GM21717 (cell line): ENCODE measurements at regions not wholly inside any gene's neighbourhood (a gene's known extent, or its start where the extent isn't known, plus 50 kb on each side); places are given as distances from the start of the nearest gene placed in this dataset.

ENCODE experiments used
- ATAC-seq: cut with Tn5 transposase; IDR thresholded peaks from one replicate; pipeline ENCODE4 v1.9.1; 2021; ENCODE audit warnings: mild to moderate bottlenecking, moderate library complexity; ENCODE audit not compliant: unreplicated experiment

DNA sequence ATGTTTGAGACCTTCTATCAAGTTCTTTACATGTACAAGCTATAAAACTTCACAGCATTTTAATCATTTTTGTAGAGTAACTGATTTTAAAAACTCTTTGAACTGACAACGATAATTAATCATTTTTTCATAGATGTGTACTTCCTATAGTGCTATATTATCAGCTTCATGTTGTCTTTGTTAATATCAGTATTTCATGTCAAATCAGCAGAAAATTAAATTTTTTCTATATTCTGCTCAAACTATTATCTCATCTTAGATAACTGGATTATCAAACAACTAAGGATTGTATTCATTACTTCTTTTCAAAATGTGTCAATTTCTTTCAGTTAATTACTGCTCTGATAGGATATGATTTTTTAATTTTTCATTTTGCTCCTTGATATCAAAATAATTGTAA is 214.6 kb upstream of the RGS18 start:
- ATAC-seq = no peak

DNA sequence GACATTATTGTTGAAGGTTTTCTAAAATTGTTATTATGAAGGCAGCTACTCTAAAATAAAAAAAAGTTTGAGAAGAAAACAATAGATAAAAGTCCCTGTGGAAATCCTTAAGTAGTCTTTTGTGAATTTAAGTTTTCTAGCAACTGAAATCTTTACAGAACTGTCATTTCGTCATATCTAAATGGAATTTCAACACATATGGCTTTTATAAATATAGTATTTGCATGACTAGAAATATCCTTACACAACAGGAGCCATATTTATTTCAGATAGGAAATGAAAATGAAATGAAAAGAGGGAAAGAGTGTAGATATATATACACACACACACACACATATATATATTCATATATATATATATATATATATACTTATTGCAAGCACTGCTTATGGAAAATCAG is 204.7 kb upstream of the RGS18 start:
- no peak for ATAC-seq

DNA sequence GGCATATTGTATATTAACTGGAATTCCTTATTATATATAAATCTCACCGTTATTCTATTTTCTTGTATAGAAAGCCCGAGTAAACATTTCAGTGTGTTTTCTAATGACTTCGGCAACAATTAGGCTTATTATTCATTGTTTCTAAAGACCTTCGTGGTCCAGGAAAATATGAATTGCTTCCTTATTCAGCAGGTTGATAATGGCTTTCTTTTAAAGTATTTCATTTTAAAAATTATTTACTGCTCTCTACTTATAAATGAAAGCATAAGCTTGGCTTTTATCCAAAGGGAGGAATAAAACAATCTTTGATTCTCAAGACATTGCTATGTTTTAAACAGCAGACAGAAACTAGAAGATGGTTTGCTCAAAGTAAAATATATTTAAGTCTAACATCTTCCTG is 198.4 kb upstream of the RGS18 start:
- ATAC-seq = no peak

DNA sequence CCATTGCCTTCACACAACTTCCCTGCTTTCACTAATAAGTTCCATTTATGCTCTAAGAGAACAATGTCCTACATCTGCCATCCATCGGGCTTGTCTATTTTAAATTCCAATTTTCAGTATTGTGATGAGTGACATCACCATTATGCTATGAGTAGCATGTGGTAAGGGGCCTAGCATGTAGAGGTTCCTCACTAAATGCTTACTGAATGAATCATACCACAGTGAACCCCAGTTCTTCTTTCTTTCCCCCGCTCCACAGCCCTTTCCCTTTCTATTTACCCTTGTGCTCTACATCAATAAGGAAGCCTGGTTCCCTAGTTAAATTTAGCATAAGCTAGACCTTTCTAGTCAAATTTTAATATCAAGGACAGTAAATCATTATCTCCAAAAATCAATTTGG is 195.0 kb upstream of the RGS18 start:
- no peak for ATAC-seq

DNA sequence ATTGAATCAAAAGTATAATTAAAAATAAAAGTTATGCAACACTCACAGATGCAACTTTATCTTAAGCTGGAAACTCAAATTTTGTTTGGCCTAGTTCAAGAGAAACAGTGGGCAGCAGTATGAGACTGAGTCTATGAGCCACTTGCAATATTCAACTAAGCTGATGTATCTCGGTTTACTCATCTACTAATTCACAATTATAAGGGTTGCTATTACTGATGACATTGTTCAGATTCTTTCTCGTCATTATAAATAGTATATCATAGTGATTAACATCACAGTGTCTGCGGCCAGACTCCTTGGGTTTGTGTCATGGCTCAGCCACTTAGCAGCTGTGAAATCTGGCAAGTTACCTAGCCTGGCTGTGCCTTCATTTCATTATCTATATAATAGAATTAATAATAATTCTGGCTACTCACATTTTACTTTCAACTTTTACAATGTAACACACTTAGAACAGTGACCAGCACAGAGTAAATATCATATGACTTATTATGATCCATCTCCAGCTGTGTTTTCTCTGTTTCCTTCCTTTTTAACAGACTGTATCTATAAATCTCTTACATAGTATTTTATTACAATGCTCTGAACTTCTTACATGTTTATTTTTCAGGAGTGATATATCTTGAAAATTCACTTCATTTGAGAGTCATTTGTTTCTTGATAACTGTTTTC is 194.3 kb upstream of the RGS18 start:
- ATAC-seq = no peak

DNA sequence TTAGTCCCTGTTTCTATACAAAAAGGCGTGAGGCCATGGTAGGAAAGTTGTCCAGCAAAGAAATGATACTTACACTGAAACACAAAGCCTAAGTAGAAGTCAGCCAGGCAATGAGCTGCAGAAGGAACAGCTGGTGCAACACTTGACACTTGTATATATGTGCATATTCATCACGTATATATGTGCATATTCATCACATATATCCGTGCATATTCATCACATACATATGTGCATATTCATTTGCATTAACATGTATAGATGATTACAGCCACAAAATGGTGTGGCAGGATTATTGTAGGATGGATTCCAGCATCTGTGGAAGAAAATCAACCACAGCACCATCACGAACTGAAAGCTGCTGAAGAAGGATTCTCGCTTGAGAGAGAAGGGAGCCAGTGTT is 189.0 kb upstream of the RGS18 start:
- ATAC-seq = no peak

DNA sequence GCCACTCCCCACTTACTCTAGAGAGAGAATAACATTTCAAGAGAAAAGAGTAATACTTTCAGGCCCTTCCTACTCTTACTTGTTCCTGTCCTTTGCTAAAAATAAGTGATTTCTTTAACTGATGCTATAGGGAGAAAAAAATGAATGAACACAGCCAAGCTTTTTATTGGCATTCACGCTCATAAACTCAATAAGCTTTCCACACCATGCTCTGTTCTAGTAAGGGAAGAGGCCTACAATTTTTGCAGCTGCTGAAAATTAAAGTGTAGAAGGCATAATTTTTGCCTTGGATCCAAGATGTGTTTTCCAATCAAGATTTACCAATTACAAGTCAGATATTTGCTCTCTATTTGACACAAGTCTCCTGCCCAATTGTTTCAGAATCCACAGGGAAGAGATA is 188.1 kb upstream of the RGS18 start:
- ATAC-seq = no peak

DNA sequence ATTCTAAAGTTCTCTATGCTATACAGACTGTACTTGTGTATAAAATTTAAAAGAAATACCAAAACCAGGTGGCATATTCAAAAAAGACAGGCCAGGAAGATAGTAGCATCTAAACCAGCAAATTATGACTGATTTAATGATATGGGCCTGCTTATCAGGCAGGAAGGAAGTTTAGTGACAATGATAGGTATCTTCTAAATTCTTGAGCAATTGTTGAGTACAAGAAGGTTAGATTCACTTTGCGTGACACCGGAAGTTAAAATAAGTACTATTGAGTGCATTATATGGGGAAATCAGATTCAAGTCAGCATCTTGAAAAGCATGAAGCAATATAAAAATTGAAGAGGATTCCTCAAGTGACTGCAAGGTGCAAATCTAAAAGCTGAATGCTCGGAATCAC is 186.8 kb upstream of the RGS18 start:
- no peak for ATAC-seq

DNA sequence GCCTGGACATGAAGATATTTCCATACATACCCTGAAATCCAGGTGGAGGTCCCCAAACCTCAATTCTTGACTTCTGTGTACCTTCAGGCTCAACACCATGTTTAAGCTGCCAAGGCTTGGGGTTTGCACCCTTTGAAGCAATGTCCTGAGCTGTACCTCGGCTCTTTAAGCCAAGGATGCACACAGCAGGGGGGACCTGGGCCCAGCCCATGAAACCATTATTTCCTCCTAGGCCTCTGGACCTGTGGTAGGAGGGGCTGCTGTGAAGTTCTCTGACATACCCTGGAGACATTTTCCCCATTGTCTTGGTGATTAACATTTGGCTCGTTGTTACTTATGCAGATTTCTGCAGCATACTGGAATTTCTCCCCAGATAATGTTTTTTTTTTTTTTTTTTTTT is 184.3 kb upstream of the RGS18 start:
- no peak for ATAC-seq

DNA sequence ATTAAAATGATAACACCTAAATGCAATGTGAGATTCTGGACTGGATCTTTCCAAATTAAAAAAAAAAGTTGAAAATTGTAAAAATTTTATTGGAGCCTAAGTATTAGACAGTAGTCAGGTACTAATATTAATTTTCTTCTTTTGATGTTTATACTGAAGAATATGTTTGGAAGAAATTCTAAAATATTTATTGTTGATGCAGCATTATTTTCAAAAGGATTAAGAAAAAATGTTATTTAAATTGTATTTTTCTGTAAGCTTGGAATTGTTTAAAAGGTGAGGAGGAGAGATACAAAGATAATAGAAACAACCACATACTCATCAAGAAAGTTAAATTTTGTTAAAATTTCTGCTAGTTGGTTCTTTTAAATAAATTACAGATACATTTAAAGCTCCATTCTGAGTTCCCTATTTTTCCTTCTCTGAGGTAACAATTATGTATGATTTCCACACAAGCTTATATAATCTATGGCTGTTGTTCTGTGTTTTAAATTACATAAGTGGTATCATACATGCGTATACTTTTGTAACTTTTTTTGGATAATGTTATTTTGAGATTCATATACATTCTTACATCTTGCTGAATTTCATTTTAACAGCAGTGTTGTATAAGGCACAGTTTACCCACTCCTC is 180.3 kb upstream of the RGS18 start:
- no peak for ATAC-seq

DNA sequence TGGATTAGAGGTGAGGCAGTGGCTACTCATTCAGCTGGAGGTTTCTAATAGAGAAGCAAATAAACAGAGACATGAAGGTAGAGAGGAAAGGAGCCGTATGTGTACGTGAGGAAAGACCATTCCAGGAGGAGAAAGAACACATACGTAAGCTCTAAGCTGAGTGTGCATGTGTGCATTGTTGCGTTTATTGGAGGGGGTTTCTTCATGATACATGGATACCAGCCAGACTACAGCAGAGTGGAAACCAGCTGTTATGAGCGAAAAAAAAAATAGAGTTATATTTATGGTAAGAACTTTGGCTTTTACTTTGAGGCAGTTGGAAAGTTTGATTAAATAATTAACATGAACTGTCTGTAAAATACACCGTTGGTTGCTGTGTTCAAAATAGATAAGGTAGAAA is 173.4 kb upstream of the RGS18 start:
- ATAC-seq = no peak

DNA sequence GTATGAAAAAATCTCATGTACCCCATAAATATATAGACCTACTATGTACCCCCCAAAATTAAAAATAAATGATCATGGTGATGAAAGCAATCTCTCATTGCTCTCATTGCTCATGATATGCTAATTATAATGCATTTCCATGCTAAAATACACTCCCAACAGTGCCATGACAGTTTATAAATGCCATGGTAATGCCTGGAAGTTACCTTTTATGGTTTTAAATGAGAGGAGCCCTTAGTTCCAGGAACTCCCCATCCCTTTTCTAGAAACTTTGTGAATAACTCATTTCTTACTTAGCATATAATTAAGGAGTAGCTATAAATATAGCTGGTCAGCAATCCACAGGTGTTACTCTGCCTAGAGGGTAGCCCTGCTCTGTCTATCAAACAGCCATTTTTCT is 166.1 kb upstream of the RGS18 start:
- ATAC-seq = no peak

DNA sequence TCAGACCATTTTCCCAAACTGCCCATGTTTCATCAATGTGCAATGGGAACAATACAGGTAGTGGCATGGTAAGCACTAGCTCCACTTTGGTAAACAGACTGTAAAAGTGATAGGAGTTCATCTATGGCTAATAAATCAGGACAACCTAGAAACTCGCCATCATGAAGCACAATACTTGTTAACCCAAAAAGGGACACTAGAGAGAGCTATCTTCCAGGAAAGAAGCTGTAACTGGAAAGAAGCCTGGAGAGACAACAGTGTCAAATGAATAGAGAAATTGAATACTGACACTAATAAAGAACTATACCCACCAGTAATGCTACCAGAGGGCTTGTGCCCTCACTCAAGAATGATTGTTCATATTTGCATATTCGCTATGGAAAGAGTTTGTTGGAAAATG is 164.7 kb upstream of the RGS18 start:
- no peak for ATAC-seq

DNA sequence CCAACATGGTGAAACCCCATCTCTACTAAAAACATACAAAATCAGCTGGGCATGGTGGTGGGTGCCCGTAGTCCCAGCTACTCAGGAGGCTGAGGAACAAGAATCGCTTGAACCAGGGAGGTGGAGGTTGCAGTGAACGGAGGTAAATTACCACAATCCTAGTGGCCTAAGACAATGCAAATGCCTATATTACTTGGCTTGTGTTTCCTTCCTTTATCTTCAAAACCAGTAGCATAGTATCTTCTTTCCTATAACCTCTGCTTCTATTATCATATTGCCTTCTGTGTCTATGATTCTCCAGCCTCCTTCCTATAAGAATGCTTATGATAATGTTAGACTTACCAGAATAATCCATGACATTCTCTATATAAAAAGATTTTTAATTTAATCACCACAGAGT is 156.2 kb upstream of the RGS18 start:
- ATAC-seq = no peak

DNA sequence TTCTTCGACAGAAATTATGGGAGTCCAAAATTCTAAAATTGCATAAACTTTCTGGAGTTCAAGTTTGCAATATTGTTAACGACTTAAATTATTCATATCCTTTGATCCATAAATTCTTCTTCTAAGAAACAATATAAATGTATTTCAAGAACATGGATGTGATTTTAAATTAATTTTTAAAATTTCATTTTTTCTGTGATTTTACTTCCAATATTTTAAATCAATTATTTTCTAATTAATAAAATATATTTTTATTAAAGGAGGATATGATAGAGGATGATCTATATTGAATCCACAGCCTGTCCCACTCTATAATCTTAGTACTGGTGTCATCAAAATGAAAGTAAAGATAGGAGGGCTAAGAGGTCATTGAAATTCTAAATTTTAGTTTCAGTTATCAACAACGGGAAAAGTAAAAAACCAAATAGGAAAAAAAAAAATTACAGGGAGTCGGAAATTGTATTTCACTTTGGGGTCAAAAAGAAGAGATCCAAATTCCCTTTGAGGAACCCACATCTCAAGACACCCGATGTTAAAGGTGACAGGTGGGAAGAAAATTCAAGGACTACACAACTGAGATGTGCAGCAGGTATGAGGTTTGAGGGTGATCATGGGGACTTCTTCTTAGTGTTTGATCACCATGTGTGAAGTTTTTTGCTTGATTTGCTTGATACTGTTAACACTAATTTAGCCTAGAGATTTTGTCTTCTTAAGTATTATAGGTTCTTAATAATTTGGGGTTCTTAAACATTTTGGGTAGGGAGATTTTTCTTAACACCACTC is 154.8 kb upstream of the RGS18 start:
- no peak for ATAC-seq

DNA sequence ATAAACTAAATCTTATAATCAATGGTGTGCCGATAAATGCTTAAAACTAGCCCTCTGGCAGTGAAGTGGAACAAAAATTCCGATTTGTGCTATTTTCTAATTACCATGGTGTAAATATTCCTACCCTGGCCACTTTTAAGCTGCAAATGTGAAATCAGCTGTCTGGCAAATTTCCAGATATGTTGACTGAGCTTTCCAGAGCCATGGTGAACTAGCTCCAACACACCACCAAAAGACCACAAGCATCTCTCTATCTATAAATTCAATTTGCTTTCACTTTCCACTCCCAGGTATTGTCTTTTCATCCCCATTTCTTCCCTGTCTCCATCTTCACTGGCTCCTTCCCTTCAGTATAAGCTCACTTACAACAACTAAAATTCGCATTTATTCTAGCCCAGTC is 152.3 kb upstream of the RGS18 start:
- ATAC-seq = no peak

DNA sequence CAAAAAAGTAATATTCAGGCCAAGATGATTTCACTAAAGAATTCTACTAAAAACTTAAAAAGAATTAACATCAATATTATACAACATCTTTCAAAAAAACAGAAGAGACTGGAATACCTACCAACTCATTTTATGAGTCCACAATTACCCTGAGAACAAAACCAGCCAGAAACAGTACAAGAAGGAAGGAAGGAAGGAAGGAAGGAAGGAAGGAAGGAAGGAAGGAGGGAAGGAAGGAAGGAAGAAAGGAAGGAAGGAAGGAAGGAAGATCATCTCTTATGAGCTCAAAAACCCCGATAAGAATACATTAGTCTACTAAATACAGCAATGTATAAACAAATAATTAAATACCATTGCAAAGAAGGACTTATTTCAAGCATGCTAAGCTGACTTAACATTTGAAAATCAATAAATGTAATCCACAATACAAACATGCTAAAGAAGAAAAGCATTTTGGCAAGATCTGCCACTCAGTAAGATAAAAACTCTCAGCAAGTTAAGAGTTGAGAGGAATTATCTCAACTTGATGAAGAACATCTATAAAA is 149.9 kb upstream of the RGS18 start:
- ATAC-seq = no peak

DNA sequence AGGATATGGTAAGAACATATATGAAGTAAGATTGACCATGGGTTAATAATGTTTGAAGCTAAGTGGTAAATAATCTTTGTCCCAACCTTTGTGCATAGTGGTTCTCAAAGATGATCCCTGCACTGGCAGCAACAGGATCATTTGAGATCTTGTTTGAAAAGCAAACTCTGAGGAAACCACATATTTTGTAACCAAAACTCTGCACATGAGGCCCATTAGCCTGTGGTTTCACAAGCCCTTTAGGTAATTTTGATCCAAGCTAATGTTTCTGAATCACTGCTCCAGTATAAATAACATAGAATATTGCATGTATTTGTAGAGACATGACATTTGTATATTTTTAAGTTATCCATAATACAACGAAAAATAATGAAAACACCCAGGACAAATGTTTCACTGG is 147.9 kb upstream of the RGS18 start:
- ATAC-seq = no peak

DNA sequence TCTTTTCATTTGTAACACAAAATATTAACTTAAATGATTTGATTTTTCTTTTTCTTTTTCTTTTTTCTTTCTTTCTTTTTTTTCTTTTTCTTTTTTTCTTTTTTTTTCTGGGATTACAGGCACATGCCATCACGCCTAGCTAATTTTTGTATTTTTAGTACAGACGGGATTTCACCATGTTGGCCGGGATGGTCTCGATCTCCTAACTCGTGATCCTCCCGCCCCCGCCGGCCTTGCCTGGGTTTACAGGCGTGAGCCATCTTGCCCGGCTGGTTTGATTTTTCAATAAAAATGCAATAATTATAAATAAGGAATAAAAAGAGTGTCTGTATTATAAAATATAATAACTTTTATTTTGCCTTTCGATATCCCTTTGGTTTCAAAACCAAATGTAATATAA is 146.7 kb upstream of the RGS18 start:
- ATAC-seq = no peak

DNA sequence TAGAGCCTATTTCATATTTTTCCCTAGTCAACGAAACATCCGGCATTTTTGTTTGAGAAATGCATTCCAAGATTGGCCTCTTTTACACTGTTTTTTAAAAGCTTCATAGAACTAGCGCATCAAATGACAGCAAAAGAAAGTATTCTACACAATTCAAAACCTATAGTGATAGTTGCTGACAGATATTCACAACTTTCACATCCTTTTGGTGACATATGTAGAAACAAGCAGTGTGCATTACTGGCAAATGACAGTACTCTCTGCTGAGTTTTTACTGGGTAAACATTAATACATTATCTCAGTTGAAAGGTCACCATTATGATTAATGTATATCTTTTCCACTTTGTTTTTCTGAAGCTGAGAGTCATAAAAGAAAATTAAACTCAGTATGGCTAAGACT is 135.4 kb upstream of the RGS18 start:
- ATAC-seq = no peak

DNA sequence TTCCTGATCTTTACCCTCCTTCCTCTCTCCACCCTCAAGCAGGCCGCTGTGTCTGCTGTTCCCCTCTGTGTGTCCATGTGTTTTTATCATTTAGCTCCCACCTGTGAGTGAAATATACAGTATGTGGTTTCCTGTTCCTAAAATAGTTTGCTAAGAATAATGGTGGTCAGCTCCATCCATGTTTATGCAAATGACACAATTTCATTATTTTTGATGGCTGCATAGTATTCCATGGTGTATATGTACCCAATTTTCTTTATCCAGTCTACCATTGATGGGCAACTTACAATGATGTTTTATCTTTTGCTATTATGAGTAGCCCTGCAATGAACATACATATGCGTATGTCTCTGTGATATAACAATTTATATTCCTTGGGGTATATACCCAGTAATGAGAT is 133.4 kb upstream of the RGS18 start:
- no peak for ATAC-seq

DNA sequence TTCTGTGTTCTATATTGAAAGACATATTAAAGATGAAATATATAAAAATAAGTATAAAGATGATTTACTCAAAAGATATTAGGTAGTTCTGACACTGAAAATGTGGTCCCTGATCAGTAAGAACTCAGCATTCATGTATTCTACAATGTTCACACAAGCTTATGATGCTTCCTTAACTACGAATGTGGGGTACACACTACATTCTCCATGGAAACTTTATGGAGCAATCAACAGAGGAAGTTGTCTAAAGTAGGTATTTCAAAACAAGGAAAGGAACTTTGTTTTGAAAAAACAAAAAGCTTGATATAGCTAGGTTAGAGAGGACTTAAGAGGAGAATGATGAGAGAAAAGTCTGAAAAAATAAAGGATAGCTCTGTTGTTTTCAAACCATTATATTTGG is 119.7 kb upstream of the RGS18 start:
- no peak for ATAC-seq
